Epidermal melanocyte (primary cell): ENCODE measurements at regions not wholly inside any gene's neighbourhood (a gene's known extent, or its start where the extent isn't known, plus 50 kb on each side); places are given as distances from the start of the nearest gene placed in this dataset.
"Not testable (repeated sequence)": the region's sequence is repeated elsewhere in the genome, so short reads cannot be mapped to it uniquely, and the experiment has no call there.

Experiments
- DNase-seq: peaks from one replicate; pipeline ENCODE4 v3.0.0; 2011; ENCODE audit warnings: low spot score; ENCODE audit not compliant: insufficient read length

- no peak for DNase-seq
These were observed 162.0 kb downstream of the C9orf50 start for GRCh38 chr9:129458663-129459546.

GRCh38 chr9:129458155-129458661 is 162.7 kb downstream of the C9orf50 start:
- no peak for DNase-seq

- DNase-seq, result no peak
These were observed 163.5 kb downstream of the C9orf50 start for GRCh38 chr9:129457325-129457779.

GRCh38 chr9:129456549-129457324 is 164.2 kb downstream of the C9orf50 start:
- no peak for DNase-seq

GRCh38 chr9:129455151-129455995 is 165.5 kb downstream of the C9orf50 start:
- peak; percentile 57 for DNase-seq

GRCh38 chr9:129454467-129455067 is 166.3 kb downstream of the C9orf50 start:
- DNase-seq, result no peak

- DNase-seq, result no peak
These were observed 167.2 kb downstream of the C9orf50 start for GRCh38 chr9:129453734-129454133.

- peak; percentile 73 for DNase-seq
These were observed 169.2 kb downstream of the C9orf50 start for GRCh38 chr9:129451669-129452068.

GRCh38 chr9:129451089-129451656 is 169.7 kb downstream of the C9orf50 start:
- DNase-seq, result peak; percentile 40

GRCh38 chr9:129449066-129449465 is 171.8 kb downstream of the C9orf50 start:
- DNase-seq, result no peak

GRCh38 chr9:129446828-129447550 is 173.9 kb downstream of the C9orf50 start:
- DNase-seq, result no peak

GRCh38 chr9:129445794-129446306 is 175.1 kb downstream of the C9orf50 start:
- DNase-seq, result no peak

- not testable (repeated sequence) for DNase-seq
These were observed 177.3 kb downstream of the C9orf50 start for GRCh38 chr9:129443515-129444164.

- no peak for DNase-seq
These were observed 177.9 kb downstream of the C9orf50 start for GRCh38 chr9:129442803-129443511.

GRCh38 chr9:129441852-129442251 is 179.0 kb downstream of the C9orf50 start:
- no peak for DNase-seq

GRCh38 chr9:129440435-129441186 is 180.3 kb downstream of the C9orf50 start:
- DNase-seq, result no peak

GRCh38 chr9:129439242-129439641 is 181.7 kb downstream of the C9orf50 start:
- DNase-seq, result no peak
